Stimulated activated CD4-positive, alpha-beta T cell treated with anti-CD3 and anti-CD28 coated beads, Interleukin-4, amount 100 ng/mL, for 48 hours (primary cell): ENCODE measurements at regions not wholly inside any gene's neighbourhood (a gene's known extent, or its start where the extent isn't known, plus 50 kb on each side); places are given as distances from the start of the nearest gene placed in this dataset.

Experiments used
- DNase-seq, 2 donors: peaks; one replicate each; pipeline ENCODE4 v3.0.0-alpha.2; 2020; ENCODE audit warnings: low read depth in 2 of 2

DNA sequence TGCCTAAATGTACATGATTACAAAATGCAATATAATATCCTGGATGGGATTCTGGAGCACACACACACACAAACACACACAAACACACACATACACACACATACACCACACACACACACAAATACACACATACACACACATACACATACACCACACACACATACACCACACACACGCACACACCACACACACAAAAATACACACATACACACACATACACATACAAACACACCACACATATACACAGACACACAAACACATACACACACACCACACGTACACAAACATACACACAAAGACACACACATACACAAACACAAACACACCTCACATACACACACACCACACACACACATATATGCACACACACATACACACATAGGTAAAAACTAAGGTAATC, 134.6 kb upstream of the SYNDIG1 start:
- DNase-seq, result no peak

DNA sequence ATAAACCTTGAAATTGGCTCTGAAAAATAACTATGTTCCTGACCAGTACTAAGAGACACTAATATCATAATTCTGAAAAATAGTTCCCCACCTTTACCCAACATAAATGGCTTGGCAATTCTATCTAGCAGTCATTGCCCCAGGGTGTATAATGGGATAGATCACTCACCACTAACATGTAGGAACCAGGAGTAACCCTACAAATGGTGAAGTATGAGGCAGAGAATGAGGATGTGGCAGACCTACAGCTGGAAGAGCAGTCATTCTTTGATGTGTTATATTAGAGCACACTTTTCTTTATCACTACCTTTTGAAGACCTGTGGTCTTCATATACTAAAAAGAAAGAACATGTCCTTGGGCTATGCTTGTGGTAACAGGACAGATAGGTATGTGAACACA, 136.5 kb upstream of the SYNDIG1 start:
- no peak for DNase-seq

DNA sequence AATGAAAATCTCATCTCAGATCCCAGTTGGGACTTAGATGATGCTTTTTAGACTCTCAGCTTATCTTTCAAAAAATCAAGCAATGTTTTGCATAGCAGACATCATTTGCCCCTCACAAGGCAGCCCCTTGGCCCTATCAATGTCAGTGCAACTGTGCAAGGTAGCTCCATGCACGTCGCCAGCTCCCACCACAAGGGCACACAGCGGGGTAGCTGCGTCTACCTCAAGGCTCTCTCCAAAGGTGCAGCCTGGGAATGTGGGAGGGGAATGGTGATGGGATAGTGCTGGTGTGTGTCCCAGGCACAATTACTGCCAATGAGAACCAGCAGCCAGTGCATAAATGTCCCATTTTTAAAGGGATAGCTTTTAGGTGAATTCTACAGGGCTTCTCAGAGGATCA, 137.5 kb upstream of the SYNDIG1 start:
- DNase-seq, result no peak

GRCh38 chr20:24328901-24329300, 140.5 kb upstream of the SYNDIG1 start:
- DNase-seq, result no peak

DNA sequence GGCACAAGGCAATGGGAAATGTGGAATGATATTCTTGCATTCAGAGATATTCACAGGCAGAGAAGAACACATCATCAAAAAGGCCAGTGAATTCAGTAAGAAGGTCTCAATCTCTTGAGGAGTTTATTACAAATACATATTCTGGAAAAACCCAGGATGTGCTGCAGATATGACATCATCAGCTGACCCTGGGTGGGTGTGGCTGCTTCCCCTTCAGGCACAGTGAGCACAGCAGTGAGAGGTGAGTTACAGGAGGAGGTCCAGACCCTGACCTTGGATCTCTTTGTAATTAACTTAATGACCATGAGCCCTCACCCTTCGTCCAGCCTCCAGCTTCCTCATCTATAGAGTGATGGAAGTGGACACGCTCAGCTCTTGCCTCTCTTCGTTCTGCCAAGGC, 147.5 kb upstream of the SYNDIG1 start:
- DNase-seq, result no peak

- no peak for DNase-seq
Observed at GRCh38 chr20:24318569-24319352, 150.7 kb upstream of the SYNDIG1 start.

DNA sequence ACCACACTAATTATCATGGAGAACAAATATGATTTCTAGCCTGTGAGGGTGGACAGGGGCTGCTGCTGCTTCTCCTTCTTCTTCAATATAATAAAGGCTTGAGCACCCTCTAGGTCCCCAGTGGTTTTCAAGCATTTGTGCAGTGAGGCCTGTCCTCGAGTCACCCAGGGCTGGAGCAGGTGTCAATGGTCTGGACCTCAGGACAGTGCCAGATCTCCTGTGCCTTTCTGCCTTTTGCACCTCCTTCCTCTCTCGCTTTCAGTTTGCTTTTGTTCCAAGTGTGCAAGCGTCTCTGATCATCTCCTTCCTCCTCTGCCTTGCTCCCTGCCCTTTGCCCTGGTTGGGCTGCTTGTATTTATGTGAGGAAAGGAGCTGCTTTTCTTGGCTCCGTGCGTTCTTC, 152.2 kb upstream of the SYNDIG1 start:
- no peak for DNase-seq

DNA sequence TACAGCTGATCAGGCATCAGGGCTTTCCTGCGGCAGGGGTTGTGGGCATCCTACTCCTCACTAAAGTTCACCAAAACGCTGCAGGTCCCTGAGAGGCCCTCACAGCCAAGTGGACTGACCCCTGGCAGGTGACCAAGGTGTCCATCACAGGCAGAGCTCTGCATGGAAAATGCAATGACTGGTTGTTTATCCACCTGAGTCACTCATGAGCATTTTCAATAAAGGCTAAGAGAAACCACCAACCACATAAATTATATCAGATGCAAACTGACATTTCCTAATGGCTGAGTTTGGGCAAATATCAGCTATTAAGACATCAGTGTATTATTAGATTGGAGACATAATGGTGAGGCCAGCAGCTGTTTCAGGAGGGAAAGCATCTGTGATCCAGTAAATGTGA, 152.7 kb upstream of the SYNDIG1 start:
- no peak for DNase-seq

GRCh38 chr20:24314053-24314452, 155.4 kb upstream of the SYNDIG1 start:
- no peak for DNase-seq

GRCh38 chr20:24309596-24309995, 159.8 kb upstream of the SYNDIG1 start:
- DNase-seq, result no peak

DNA sequence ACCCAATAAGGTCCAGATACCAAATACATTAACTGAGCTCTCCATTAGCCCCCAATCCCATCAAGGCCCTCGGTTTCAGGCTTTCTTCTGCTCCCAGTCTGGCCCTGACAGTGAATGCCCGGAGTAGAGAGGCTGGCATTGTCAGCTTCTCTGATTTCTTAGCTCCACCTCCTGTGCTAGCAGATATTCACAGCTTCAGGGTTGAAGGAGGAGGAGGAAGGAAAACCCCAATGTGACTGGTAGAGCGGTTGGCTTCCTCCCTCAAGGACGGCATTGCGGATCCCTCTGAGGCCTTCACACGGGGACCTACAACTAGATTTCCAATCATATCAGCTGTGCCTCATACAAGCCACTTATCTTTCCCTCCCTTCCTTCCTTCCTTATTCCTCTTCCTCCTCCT, 164.1 kb upstream of the SYNDIG1 start:
- DNase-seq, result no peak

DNA sequence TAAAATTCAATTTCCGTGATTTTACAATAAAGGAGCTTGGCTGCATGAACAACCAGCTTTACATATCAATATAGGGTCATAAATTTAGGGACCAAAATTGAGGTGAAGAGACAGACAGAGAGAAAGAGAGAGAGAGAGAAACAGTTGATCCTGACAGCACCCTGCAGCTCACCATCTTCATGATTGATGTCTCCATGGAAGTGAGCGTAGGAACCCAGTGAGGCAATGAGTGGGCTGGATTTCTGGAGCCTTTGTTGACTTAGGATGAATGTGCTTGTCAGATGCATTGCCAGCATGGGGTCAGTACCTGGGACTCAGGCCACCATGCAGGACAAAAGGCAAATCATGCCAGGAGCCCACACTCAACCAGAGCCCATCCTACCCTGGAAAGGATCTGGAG, 165.1 kb upstream of the SYNDIG1 start:
- no peak for DNase-seq

DNA sequence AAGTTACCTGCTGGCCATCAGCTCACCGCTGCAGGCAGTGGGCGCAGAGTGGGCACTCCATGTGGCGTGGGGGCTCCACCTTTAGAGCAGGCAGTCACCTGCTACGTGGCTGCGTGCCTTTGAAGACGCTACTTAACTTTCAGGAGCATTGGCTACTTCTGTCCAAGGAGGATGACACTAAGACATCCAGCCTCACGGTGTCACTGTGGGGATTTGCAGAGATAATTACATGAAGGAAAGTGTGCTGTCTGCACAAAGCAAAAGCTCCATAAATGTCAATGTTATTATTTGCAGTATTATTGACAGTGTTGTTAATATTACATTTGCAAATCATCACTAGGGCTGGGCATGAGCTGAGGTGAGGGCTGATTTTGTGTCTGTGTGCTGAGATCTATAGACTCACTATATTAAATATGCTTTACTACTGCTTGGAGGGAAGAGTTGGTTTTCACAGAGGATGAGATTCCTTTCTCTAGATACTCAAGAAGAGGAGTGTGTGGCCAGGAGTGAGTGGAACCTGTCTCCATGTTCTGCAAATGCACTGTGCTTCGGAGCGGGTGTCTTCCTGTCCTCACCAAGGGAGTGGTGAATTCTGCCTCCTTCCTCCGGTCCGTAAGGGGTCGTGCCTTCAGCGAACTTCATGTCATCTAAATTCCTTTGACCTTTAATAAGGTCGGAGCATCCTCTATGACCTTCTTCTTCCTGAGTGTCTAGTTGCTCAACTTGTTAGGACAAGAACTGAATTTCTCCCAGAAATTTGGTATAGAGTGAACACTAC, 165.8 kb upstream of the SYNDIG1 start:
- DNase-seq, result no peak

DNA sequence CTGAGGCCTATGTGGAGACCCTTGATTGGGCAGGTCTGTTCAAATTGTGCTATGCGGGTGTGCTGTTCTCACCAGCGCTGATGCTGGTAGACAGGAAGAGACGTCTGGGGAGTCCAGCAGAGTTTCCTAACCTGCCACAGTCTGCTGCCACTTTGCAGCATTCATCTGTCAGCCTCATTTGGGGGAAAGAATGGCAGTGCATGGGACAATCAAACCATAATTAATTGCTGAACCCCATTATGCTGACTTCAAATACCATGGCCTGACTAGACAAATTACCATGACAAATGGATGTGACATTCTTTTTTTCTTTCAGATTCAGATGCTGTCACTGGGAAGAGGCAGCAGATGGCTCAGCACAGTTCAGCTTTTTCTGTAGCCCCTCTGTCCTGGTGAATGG, 171.4 kb upstream of the SYNDIG1 start:
- DNase-seq, result no peak

- no peak for DNase-seq
Observed at GRCh38 chr20:24296477-24297261, 172.8 kb upstream of the SYNDIG1 start.

GRCh38 chr20:24291014-24291413, 178.4 kb upstream of the SYNDIG1 start:
- no peak for DNase-seq

DNA sequence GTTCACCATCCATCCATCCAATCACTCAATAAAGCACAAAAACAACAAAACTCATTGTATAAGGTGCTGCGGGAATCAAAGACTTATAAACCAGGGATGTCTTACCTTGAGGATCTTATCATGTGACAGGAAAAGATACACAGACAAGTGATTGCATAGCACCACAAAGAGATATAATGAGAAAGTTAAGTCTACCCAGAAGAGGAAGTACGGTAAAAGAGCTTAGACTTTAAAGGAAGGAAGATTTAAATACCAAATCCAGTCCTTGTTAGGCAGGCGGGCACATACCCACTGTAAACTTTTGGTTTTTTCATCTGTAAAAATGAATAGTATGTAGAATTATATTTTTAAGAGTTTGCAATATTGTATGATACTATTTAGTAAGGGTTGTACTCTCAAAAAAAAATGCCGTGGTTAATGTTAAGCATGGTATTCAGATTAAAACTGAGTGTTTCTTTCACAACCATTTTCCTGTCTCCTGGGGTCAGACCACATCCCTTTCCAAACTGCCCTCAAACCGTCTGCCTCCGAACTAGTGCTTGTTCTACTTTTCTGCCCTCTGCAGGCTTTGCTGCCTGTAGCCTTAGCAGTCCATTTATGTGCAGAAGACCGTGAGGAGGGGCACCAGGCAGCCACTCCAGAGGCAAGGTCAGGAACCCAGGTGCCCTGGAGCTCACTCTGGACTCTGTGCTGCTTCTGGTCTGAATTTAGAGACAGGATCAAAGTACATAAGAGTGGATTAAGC, 179.5 kb upstream of the SYNDIG1 start:
- DNase-seq, result no peak

GRCh38 chr20:24283186-24283585, 186.2 kb upstream of the SYNDIG1 start:
- DNase-seq, result no peak

- no peak for DNase-seq
Observed at GRCh38 chr20:24277196-24277595, 192.2 kb upstream of the SYNDIG1 start.

DNA sequence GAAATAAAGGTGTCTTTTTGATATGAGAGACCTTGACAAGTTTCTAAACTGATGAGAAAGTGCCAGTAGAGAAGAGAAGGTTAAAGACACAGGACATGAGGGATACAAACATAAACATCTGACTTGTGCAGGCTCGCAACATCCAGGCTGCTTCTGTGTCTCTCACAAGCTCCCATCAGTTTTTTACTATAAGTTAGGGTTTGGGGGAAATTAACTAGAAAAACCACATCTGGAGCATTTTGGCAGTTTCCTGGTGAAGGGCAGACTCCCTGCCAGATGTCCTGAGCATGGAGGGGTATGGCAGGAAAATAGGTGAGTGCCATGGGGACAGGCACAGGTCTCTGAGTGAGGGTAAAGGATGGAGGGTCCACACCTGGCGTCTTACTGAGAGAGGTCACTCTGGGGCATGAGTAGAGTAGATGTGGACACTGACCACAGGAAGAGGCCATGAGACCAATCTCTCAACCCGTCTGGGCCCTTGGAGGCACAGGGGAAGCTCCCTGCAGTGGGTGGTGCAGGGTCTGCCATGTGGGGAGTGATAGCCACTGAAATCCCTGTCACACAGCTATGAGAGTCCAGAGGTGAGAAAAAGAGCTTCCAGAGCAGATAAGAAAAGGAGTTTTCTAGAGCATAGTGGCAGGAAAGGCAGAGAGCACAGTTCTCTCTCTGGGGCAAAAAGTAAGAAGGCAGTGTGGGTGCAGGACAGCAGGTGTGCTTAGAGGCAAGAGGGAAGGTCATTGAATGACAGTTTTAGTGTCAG, 193.3 kb upstream of the SYNDIG1 start:
- no peak for DNase-seq

DNA sequence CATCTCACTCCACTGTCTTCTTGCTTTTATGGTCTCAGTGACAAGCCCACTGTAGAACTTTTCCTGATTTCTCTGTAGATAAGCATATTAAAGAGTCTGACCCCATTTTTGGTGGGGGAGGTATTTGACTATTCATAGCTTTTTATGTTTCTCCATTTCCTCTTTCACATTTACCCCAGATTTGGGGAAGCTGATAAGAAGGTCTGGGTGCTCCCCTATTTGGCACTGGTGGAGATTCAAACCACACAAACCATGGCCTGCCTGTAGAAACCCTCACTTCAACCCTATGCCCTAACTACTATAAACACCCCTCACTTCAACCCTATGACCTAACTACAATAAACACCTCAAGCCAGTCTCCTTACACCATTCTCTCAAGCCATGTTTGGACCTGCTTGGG, 196.2 kb upstream of the SYNDIG1 start:
- no peak for DNase-seq
